Neuronal stem cell (in vitro differentiated cells): ENCODE measurements at regions not wholly inside any gene's neighbourhood (a gene's known extent, or its start where the extent isn't known, plus 50 kb on each side); places are given as distances from the start of the nearest gene placed in this dataset.

Experiments
- DNase-seq: peaks from one replicate; pipeline ENCODE4 v3.0.0-alpha.2; 2013; ENCODE audit warnings: low spot score
- H2AFZ ChIP-seq: one replicate; pipeline ENCODE4 v1.6.1; 2013; ENCODE audit warnings: mild to moderate bottlenecking, low read length, inconsistent platforms
- H2AK5ac ChIP-seq: 2 replicates; pipeline ENCODE4 v1.6.1; 2013; ENCODE audit warnings: low read depth, mild to moderate bottlenecking, inconsistent platforms, low read length, moderate library complexity, mixed read lengths
- H2BK120ac ChIP-seq: 2 replicates; pipeline ENCODE4 v1.6.1; 2013; ENCODE audit warnings: low read depth, mild to moderate bottlenecking, inconsistent platforms, low read length, moderate library complexity, mixed read lengths
- H2BK12ac ChIP-seq: one replicate; pipeline ENCODE4 v1.6.1; 2013; ENCODE audit warnings: low read length, inconsistent platforms
- H2BK15ac ChIP-seq: 2 replicates; pipeline ENCODE4 v1.6.1; 2013; ENCODE audit warnings: mild to moderate bottlenecking, low read length, inconsistent platforms, mixed read lengths
- H2BK5ac ChIP-seq: one replicate; pipeline ENCODE4 v1.6.1; 2013; ENCODE audit warnings: inconsistent platforms, mild to moderate bottlenecking, low read length, moderate library complexity
- H3K14ac ChIP-seq: one replicate; pipeline ENCODE4 v1.6.1; 2013; ENCODE audit warnings: low read length, inconsistent platforms
- H3K18ac ChIP-seq: 2 replicates; pipeline ENCODE4 v1.6.1; 2013; ENCODE audit warnings: low read length, inconsistent platforms
- H3K23ac ChIP-seq: 2 replicates; pipeline ENCODE4 v1.6.1; 2013; ENCODE audit warnings: low read depth, mild to moderate bottlenecking, mixed read lengths, low read length, inconsistent platforms; ENCODE audit not compliant: poor library complexity
- H3K27ac ChIP-seq: replicated peaks from 3 replicates; pipeline ENCODE4 v1.5.1; 2013; ENCODE audit warnings: low read length, inconsistent platforms
- H3K27me3 ChIP-seq, 3 experiments: 2 replicates each; pipeline ENCODE4 v1.6.1; 2013; ENCODE audit warnings: low read length in 3 of 3, mild to moderate bottlenecking in 2 of 3, inconsistent platforms in 1 of 3, low read depth in 1 of 3, mixed read lengths in 1 of 3, moderate library complexity in 1 of 3; ENCODE audit not compliant: control insufficient read depth in 3 of 3, insufficient read depth in 3 of 3
- H3K36me3 ChIP-seq, 2 donors: replicated peaks in 1 of 2; 2 replicates each; pipeline ENCODE4 v1.6.1; 2013; ENCODE audit warnings: low read length in 2 of 2; ENCODE audit not compliant: control insufficient read depth in 2 of 2, insufficient read depth in 2 of 2
- H3K4ac ChIP-seq: 2 replicates; pipeline ENCODE4 v1.6.1; 2013; ENCODE audit warnings: inconsistent platforms, mild to moderate bottlenecking, low read length, moderate library complexity
- H3K4me1 ChIP-seq, 2 donors: 1 replicate in 1 of 2; 2 replicates in 1 of 2; pipeline ENCODE4 v1.6.1; 2013; ENCODE audit warnings: low read length in 2 of 2, low read depth in 1 of 2; ENCODE audit not compliant: control insufficient read depth in 2 of 2, insufficient read depth in 1 of 2
- H3K4me2 ChIP-seq: one replicate; pipeline ENCODE4 v1.6.1; 2013; ENCODE audit warnings: mild to moderate bottlenecking, low read length, inconsistent platforms; ENCODE audit not compliant: insufficient read depth, poor library complexity, severe bottlenecking
- H3K4me3 ChIP-seq, 2 donors: 2 replicates each; pipeline ENCODE4 v1.5.1; 2013; ENCODE audit warnings: low read length in 2 of 2, mild to moderate bottlenecking in 2 of 2, inconsistent platforms in 1 of 2, moderate library complexity in 1 of 2
- H3K79me1 ChIP-seq: one replicate; pipeline ENCODE4 v1.6.1; 2013; ENCODE audit warnings: low read depth, mild to moderate bottlenecking, inconsistent platforms, low read length, moderate library complexity
- H3K9ac ChIP-seq: one replicate; pipeline ENCODE4 v1.6.1; 2013; ENCODE audit warnings: mild to moderate bottlenecking, low read depth, low read length, inconsistent platforms; ENCODE audit not compliant: poor library complexity
- H3K9me3 ChIP-seq, 2 donors: replicated peaks in 1 of 2; 2 replicates each; pipeline versions ENCODE3 to v1.6.1; 2013; ENCODE audit warnings: low read length in 2 of 2, mild to moderate bottlenecking in 2 of 2, inconsistent platforms in 1 of 2, low read depth in 1 of 2, mixed read lengths in 1 of 2, moderate library complexity in 1 of 2; ENCODE audit not compliant: control insufficient read depth in 2 of 2, insufficient read depth in 1 of 2
- H4K8ac ChIP-seq: one replicate; pipeline ENCODE4 v1.6.1; 2013; ENCODE audit warnings: low read depth, mild to moderate bottlenecking, inconsistent platforms, low read length, moderate library complexity
- H4K91ac ChIP-seq: one replicate; pipeline ENCODE4 v1.6.1; 2013; ENCODE audit warnings: low read length, low read depth, mild to moderate bottlenecking, inconsistent platforms; ENCODE audit not compliant: poor library complexity
- WGBS, 2 donors: extraction: QIAGEN DNeasy Blood & Tissue Kit; methylation state at CpG; one replicate each; pipeline ENCODE4 v1.1.7; 2013; ENCODE audit warnings: missing lambda C conversion rate in 2 of 2, mixed read lengths in 1 of 2; ENCODE audit not compliant: insufficient read length in 2 of 2, insufficient replicate concordance in 1 of 2; ENCODE audit errors: extremely low coverage in 2 of 2; 5-methylcytosine and 5-hydroxymethylcytosine counted together

GRCh38 chr12:73361864-73362230 lies 1089.7 kb downstream of the TRHDE start:
- no peak overlapping the region for H2AFZ ChIP-seq
- DNase-seq = no peak
- H3K27me3 ChIP-seq = no peaks in the 10 kb centered on the region
- H2BK15ac ChIP-seq = no peak overlapping the region
- no peak overlapping the region for H3K14ac ChIP-seq
- no peaks in the 10 kb centered on the region for H3K36me3 ChIP-seq
- H3K4me3 ChIP-seq = no peak overlapping the region
- no peak overlapping the region for H2BK120ac ChIP-seq
- peaks cover 0 to 2% of the 10 kb centered on the region in 2 donors for H3K4me1 ChIP-seq
- H4K8ac ChIP-seq = no peak overlapping the region
- WGBS, 2 donors = no CpG with 5 or more reads among the region's 4 CpGs
- H3K4me2 ChIP-seq = no peak overlapping the region
- no peak overlapping the region for H2BK12ac ChIP-seq
- H4K91ac ChIP-seq = no peak overlapping the region
- no peak overlapping the region for H2AK5ac ChIP-seq
- no peaks in the 10 kb centered on the region for H3K79me1 ChIP-seq
- H3K9me3 ChIP-seq = no peaks in the 10 kb centered on the region
- no peak overlapping the region for H3K23ac ChIP-seq
- H3K27ac ChIP-seq = no peak overlapping the region
- no peak overlapping the region for H3K4ac ChIP-seq
- H3K18ac ChIP-seq = no peak overlapping the region
- no peak overlapping the region for H2BK5ac ChIP-seq
- H3K9ac ChIP-seq = no peak overlapping the region

- H3K27me3 ChIP-seq = no peaks in the 10 kb centered on the region
Measured at GRCh38 chr12:73362666-73363065, 1090.5 kb downstream of the TRHDE start.

GRCh38 chr12:73372856-73373255 lies 1100.7 kb downstream of the TRHDE start:
- no peak overlapping the region for H2BK12ac ChIP-seq
- no peak for DNase-seq
- H2BK120ac ChIP-seq = no peak overlapping the region
- no CpG with 5 or more reads among the region's 1 CpG for WGBS, 2 donors
- H3K23ac ChIP-seq = no peak overlapping the region
- no peaks in the 10 kb centered on the region for H3K4me1 ChIP-seq
- H3K27me3 ChIP-seq = no peaks in the 10 kb centered on the region
- no peak overlapping the region for H3K4me3 ChIP-seq
- H3K9me3 ChIP-seq = no peaks in the 10 kb centered on the region
- no peak overlapping the region for H2AK5ac ChIP-seq
- H3K14ac ChIP-seq = no peak overlapping the region
- H3K36me3 ChIP-seq = no peaks in the 10 kb centered on the region
- H3K27ac ChIP-seq = no peak overlapping the region
- H4K91ac ChIP-seq = no peak overlapping the region
- no peak overlapping the region for H2AFZ ChIP-seq
- no peak overlapping the region for H2BK5ac ChIP-seq
- H3K4ac ChIP-seq = no peak overlapping the region
- H3K9ac ChIP-seq = no peak overlapping the region
- H3K4me2 ChIP-seq = no peak overlapping the region
- H4K8ac ChIP-seq = no peak overlapping the region
- H3K18ac ChIP-seq = no peak overlapping the region
- no peaks in the 10 kb centered on the region for H3K79me1 ChIP-seq
- no peak overlapping the region for H2BK15ac ChIP-seq

More at GRCh38 chr12:73362666-73363065, 1090.5 kb downstream of the TRHDE start:
- Histone ChIP-seq H4K91ac (no peak overlapping the region), H2AK5ac (no peak overlapping the region), H2BK15ac (no peak overlapping the region), H2BK120ac (no peak overlapping the region), H3K79me1 (no peaks in the 10 kb centered on the region), H3K9me3 (no peaks in the 10 kb centered on the region), H3K14ac (no peak overlapping the region), H3K23ac (no peak overlapping the region), H2BK5ac (no peak overlapping the region), H3K36me3 (no peaks in the 10 kb centered on the region), H3K4me1 (peaks cover 0 to 2% of the 10 kb centered on the region in 2 donors), H3K4ac (no peak overlapping the region), H2BK12ac (no peak overlapping the region), H4K8ac (no peak overlapping the region), H3K27ac (no peak overlapping the region), H3K18ac (no peak overlapping the region), H3K9ac (no peak overlapping the region), H3K4me2 (no peak overlapping the region), H2AFZ (no peak overlapping the region), H3K4me3 (no peak overlapping the region)
- no CpG with 5 or more reads among the region's 1 CpG for WGBS, 2 donors
- DNase-seq = no peak

- Histone ChIP-seq H3K4me2 (no peak overlapping the region), H2BK5ac (no peak overlapping the region), H2AK5ac (no peak overlapping the region), H4K8ac (no peak overlapping the region), H2BK120ac (no peak overlapping the region), H3K14ac (no peak overlapping the region), H2BK12ac (no peak overlapping the region), H3K23ac (no peak overlapping the region), H3K27me3 (no peaks in the 10 kb centered on the region), H3K9me3 (no peaks in the 10 kb centered on the region), H4K91ac (no peak overlapping the region), H3K9ac (no peak overlapping the region), H3K4ac (no peak overlapping the region), H3K18ac (no peak overlapping the region), H3K4me1 (no peaks in the 10 kb centered on the region), H2BK15ac (no peak overlapping the region), H3K36me3 (no peaks in the 10 kb centered on the region), H3K79me1 (no peaks in the 10 kb centered on the region), H3K4me3 (no peak overlapping the region), H2AFZ (no peak overlapping the region), H3K27ac (no peak overlapping the region)
- DNase-seq = no peak
Measured at GRCh38 chr12:73374360-73374759, 1102.2 kb downstream of the TRHDE start.
